SH-SY5Y (cell line): ENCODE measurements at regions not wholly inside any gene's neighbourhood (a gene's known extent, or its start where the extent isn't known, plus 50 kb on each side); places are given as distances from the start of the nearest gene placed in this dataset.

Experiments
- GATA2 ChIP-seq: IDR thresholded peaks from 2 replicates; pipeline ENCODE4 v1.6.1; 2011; ENCODE audit warnings: mild to moderate bottlenecking, low read depth, low read length
- GATA3 ChIP-seq: IDR thresholded peaks from 2 replicates; pipeline ENCODE4 v1.6.1; 2011; ENCODE audit warnings: low read depth, mild to moderate bottlenecking, low read length, moderate library complexity

DNA sequence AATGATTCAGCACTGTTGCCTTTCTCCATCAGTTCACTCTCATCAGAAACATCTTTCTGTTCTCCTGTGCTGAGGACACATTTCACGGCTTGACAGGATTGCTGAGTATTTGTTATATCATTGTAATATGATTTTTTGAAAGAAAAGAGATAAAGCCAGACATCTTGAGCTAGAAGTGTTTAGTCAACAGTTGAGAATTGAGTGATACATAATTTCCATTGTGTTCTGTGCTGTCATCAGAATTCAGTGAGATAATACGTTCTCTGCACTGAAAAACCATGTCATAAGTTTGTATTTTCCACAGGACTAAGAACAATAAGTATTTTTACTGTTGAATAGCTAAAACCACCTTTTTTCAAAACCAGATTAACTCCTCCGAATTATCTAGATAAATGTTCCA is 50.2 kb upstream of the GPRIN3 start:
- no peak for TF ChIP-seq GATA3
- TF ChIP-seq GATA2: no peak
